ENCODE measurements at regions not wholly inside any gene's neighbourhood (a gene's known extent, or its start where the extent isn't known, plus 50 kb on each side); places are given as distances from the start of the nearest gene placed in this dataset.

- H3K36me3 ChIP-seq (ENCODE audit: control insufficient read depth, insufficient read depth, low read length), result peaks cover 10% of the 10 kb centered on the region
- peak overlapping the region; percentile 41 for H3K4me3 ChIP-seq (ENCODE audit: low read length)
- peaks cover 21% of the 10 kb centered on the region for H3K4me1 ChIP-seq (ENCODE audit: control insufficient read depth, insufficient read depth, low read length)
- H3K27ac ChIP-seq (ENCODE audit: low read depth, low read length), result peak overlapping the region; percentile 68
- H3K9ac ChIP-seq (ENCODE audit: low read length), result no peak overlapping the region
- no peaks in the 10 kb centered on the region for H3K27me3 ChIP-seq (ENCODE audit: control insufficient read depth, insufficient read depth, low read length)
Measured at GRCh38 chr9:706606-707459, 134.7 kb upstream of the DMRT1 start.

GRCh38 chr9:708182-708550 is 133.3 kb upstream of the DMRT1 start:
- peak overlapping the region; percentile 81 for H3K27ac ChIP-seq (ENCODE audit: low read depth, low read length)
- H3K9ac ChIP-seq (ENCODE audit: low read length), result peak overlapping the region; percentile 35
- H3K36me3 ChIP-seq (ENCODE audit: control insufficient read depth, insufficient read depth, low read length), result peaks cover 15% of the 10 kb centered on the region
- peak overlapping the region; percentile 53 for H3K4me3 ChIP-seq (ENCODE audit: low read length)
- peaks cover 33% of the 10 kb centered on the region for H3K4me1 ChIP-seq (ENCODE audit: control insufficient read depth, insufficient read depth, low read length)
- no peaks in the 10 kb centered on the region for H3K27me3 ChIP-seq (ENCODE audit: control insufficient read depth, insufficient read depth, low read length)

GRCh38 chr9:708551-709432 is 132.7 kb upstream of the DMRT1 start:
- H3K27ac ChIP-seq (ENCODE audit: low read depth, low read length), result peak overlapping the region; percentile 81
- H3K9ac ChIP-seq (ENCODE audit: low read length), result peak overlapping the region; percentile 35
- H3K4me3 ChIP-seq (ENCODE audit: low read length), result peak overlapping the region; percentile 53
- no peaks in the 10 kb centered on the region for H3K27me3 ChIP-seq (ENCODE audit: control insufficient read depth, insufficient read depth, low read length)
- peaks cover 15% of the 10 kb centered on the region for H3K36me3 ChIP-seq (ENCODE audit: control insufficient read depth, insufficient read depth, low read length)
- peaks cover 35% of the 10 kb centered on the region for H3K4me1 ChIP-seq (ENCODE audit: control insufficient read depth, insufficient read depth, low read length)

- H3K27ac ChIP-seq (ENCODE audit: low read depth, low read length), result no peak overlapping the region
- H3K36me3 ChIP-seq (ENCODE audit: control insufficient read depth, insufficient read depth, low read length), result peaks cover 15% of the 10 kb centered on the region
- H3K4me1 ChIP-seq (ENCODE audit: control insufficient read depth, insufficient read depth, low read length), result peaks cover 43% of the 10 kb centered on the region
- H3K9ac ChIP-seq (ENCODE audit: low read length), result no peak overlapping the region
- no peak overlapping the region for H3K4me3 ChIP-seq (ENCODE audit: low read length)
- H3K27me3 ChIP-seq (ENCODE audit: control insufficient read depth, insufficient read depth, low read length), result no peaks in the 10 kb centered on the region
Measured at GRCh38 chr9:710951-711745, 130.3 kb upstream of the DMRT1 start.

- Histone ChIP-seq H3K27ac (ENCODE audit: low read depth, low read length) (peak overlapping the region; percentile 66), H3K36me3 (ENCODE audit: control insufficient read depth, insufficient read depth, low read length) (peaks cover 15% of the 10 kb centered on the region), H3K4me1 (ENCODE audit: control insufficient read depth, insufficient read depth, low read length) (peaks cover 46% of the 10 kb centered on the region), H3K27me3 (ENCODE audit: control insufficient read depth, insufficient read depth, low read length) (no peaks in the 10 kb centered on the region), H3K9ac (ENCODE audit: low read length) (no peak overlapping the region), H3K4me3 (ENCODE audit: low read length) (no peak overlapping the region)
Measured at GRCh38 chr9:711761-712553, 129.5 kb upstream of the DMRT1 start.

GRCh38 chr9:712643-713042 is 128.9 kb upstream of the DMRT1 start:
- H3K36me3 ChIP-seq (ENCODE audit: control insufficient read depth, insufficient read depth, low read length), result peaks cover 15% of the 10 kb centered on the region
- peaks cover 47% of the 10 kb centered on the region for H3K4me1 ChIP-seq (ENCODE audit: control insufficient read depth, insufficient read depth, low read length)
- H3K9ac ChIP-seq (ENCODE audit: low read length), result no peak overlapping the region
- peak overlapping the region; percentile 66 for H3K27ac ChIP-seq (ENCODE audit: low read depth, low read length)
- peak overlapping the region; percentile 8 for H3K4me3 ChIP-seq (ENCODE audit: low read length)
- no peaks in the 10 kb centered on the region for H3K27me3 ChIP-seq (ENCODE audit: control insufficient read depth, insufficient read depth, low read length)

GRCh38 chr9:713091-713490 is 128.4 kb upstream of the DMRT1 start:
- Histone ChIP-seq H3K4me1 (ENCODE audit: control insufficient read depth, insufficient read depth, low read length) (peaks cover 47% of the 10 kb centered on the region), H3K36me3 (ENCODE audit: control insufficient read depth, insufficient read depth, low read length) (peaks cover 15% of the 10 kb centered on the region), H3K27ac (ENCODE audit: low read depth, low read length) (peak overlapping the region; percentile 66), H3K9ac (ENCODE audit: low read length) (no peak overlapping the region), H3K4me3 (ENCODE audit: low read length) (no peak overlapping the region), H3K27me3 (ENCODE audit: control insufficient read depth, insufficient read depth, low read length) (no peaks in the 10 kb centered on the region)

- H3K4me1 ChIP-seq (ENCODE audit: control insufficient read depth, insufficient read depth, low read length), result peaks cover 37% of the 10 kb centered on the region
- no peak overlapping the region for H3K9ac ChIP-seq (ENCODE audit: low read length)
- no peak overlapping the region for H3K4me3 ChIP-seq (ENCODE audit: low read length)
- H3K36me3 ChIP-seq (ENCODE audit: control insufficient read depth, insufficient read depth, low read length), result peaks cover 15% of the 10 kb centered on the region
- peak overlapping the region; percentile 85 for H3K27ac ChIP-seq (ENCODE audit: low read depth, low read length)
- H3K27me3 ChIP-seq (ENCODE audit: control insufficient read depth, insufficient read depth, low read length), result no peaks in the 10 kb centered on the region
Measured at GRCh38 chr9:714675-715074, 126.8 kb upstream of the DMRT1 start.

GRCh38 chr9:715300-715699 is 126.2 kb upstream of the DMRT1 start:
- H3K4me1 ChIP-seq (ENCODE audit: control insufficient read depth, insufficient read depth, low read length), result peaks cover 37% of the 10 kb centered on the region
- no peaks in the 10 kb centered on the region for H3K27me3 ChIP-seq (ENCODE audit: control insufficient read depth, insufficient read depth, low read length)
- peaks cover 15% of the 10 kb centered on the region for H3K36me3 ChIP-seq (ENCODE audit: control insufficient read depth, insufficient read depth, low read length)
- peak overlapping the region; percentile 85 for H3K27ac ChIP-seq (ENCODE audit: low read depth, low read length)
- H3K4me3 ChIP-seq (ENCODE audit: low read length), result no peak overlapping the region
- H3K9ac ChIP-seq (ENCODE audit: low read length), result no peak overlapping the region

- no peak overlapping the region for H3K9ac ChIP-seq (ENCODE audit: low read length)
Measured at GRCh38 chr9:715743-716400, 125.6 kb upstream of the DMRT1 start.

GRCh38 chr9:717722-718121 is 123.8 kb upstream of the DMRT1 start:
- Histone ChIP-seq H3K27ac (ENCODE audit: low read depth, low read length) (peak overlapping the region; percentile 14), H3K27me3 (ENCODE audit: control insufficient read depth, insufficient read depth, low read length) (no peaks in the 10 kb centered on the region), H3K36me3 (ENCODE audit: control insufficient read depth, insufficient read depth, low read length) (no peaks in the 10 kb centered on the region), H3K9ac (ENCODE audit: low read length) (no peak overlapping the region), H3K4me1 (ENCODE audit: control insufficient read depth, insufficient read depth, low read length) (peaks cover 27% of the 10 kb centered on the region), H3K4me3 (ENCODE audit: low read length) (no peak overlapping the region)

More at GRCh38 chr9:715743-716400, 125.6 kb upstream of the DMRT1 start:
- peak overlapping the region; percentile 85 for H3K27ac ChIP-seq (ENCODE audit: low read depth, low read length)
- H3K4me1 ChIP-seq (ENCODE audit: control insufficient read depth, insufficient read depth, low read length), result peaks cover 36% of the 10 kb centered on the region
- H3K4me3 ChIP-seq (ENCODE audit: low read length), result peak overlapping the region; percentile 29
- no peaks in the 10 kb centered on the region for H3K27me3 ChIP-seq (ENCODE audit: control insufficient read depth, insufficient read depth, low read length)
- H3K36me3 ChIP-seq (ENCODE audit: control insufficient read depth, insufficient read depth, low read length), result peaks cover 14% of the 10 kb centered on the region
